Epithelial cell of proximal tubule (primary cell): ENCODE measurements at regions not wholly inside any gene's neighbourhood (a gene's known extent, or its start where the extent isn't known, plus 50 kb on each side); places are given as distances from the start of the nearest gene placed in this dataset.

Experiments
- DNase-seq: peaks from one replicate; pipeline ENCODE4 v3.0.0-alpha.2; 2011; ENCODE audit warnings: low read depth
- H3K4me3 ChIP-seq: 2 replicates; pipeline ENCODE4 v1.5.1; 2011; ENCODE audit warnings: low read depth, mild to moderate bottlenecking, low read length
- CTCF ChIP-seq: conservative IDR thresholded peaks from 2 replicates; pipeline ENCODE4 v1.5.1; 2012; ENCODE audit warnings: low read depth, mild to moderate bottlenecking, low read length

- no peak for TF ChIP-seq CTCF
- no peak for DNase-seq
- H3K4me3 ChIP-seq = no peak overlapping the region
Measured at GRCh38 chr13:111861766-111862366, 205.1 kb upstream of the SOX1 start.

GRCh38 chr13:111862836-111863815 is 203.8 kb upstream of the SOX1 start:
- H3K4me3 ChIP-seq = no peak overlapping the region
- TF ChIP-seq CTCF = no peak
- DNase-seq = no peak

- no peak for DNase-seq
- H3K4me3 ChIP-seq = no peak overlapping the region
- TF ChIP-seq CTCF = no peak
Measured at GRCh38 chr13:111864566-111864965, 202.4 kb upstream of the SOX1 start.

GRCh38 chr13:111865046-111865445 is 201.9 kb upstream of the SOX1 start:
- H3K4me3 ChIP-seq = no peak overlapping the region
- no peak for DNase-seq
- no peak for TF ChIP-seq CTCF

- TF ChIP-seq CTCF = no peak
- no peak for DNase-seq
Measured at GRCh38 chr13:111865826-111866225, 201.1 kb upstream of the SOX1 start.

GRCh38 chr13:111866731-111867245 is 200.2 kb upstream of the SOX1 start:
- DNase-seq = no peak
- TF ChIP-seq CTCF = no peak
- no peak overlapping the region for H3K4me3 ChIP-seq

More at GRCh38 chr13:111865826-111866225, 201.1 kb upstream of the SOX1 start:
- no peak overlapping the region for H3K4me3 ChIP-seq
